IMR-90 (cell line): ENCODE measurements at regions not wholly inside any gene's neighbourhood (a gene's known extent, or its start where the extent isn't known, plus 50 kb on each side); places are given as distances from the start of the nearest gene placed in this dataset.

Experiments
- ATAC-seq: fragments of 200-7000 bp; cut with Tn5 transposase; 2 replicates; pipeline ENCODE4 v1.9.1; 2020; ENCODE audit warnings: low read depth, mild to moderate bottlenecking, moderate library complexity
- BruUV-seq: library from RNA; stranded (reverse); fragments of 400-500 nt; replicated peaks from 2 replicates; lab custom pipeline; 2021; lab: Mats Ljungman, UMichigan
- CTCF ChIA-PET: fragments of 300-600 bp; formaldehyde crosslinking; extraction: SDS; loops from one replicate; lab custom pipeline; 2021; ENCODE audit warnings: antibody characterized with exemption; lab: Yijun Ruan, JAX
- POLR2A ChIA-PET: fragments of 300-600 bp; sonication (Branson Sonifier 250); formaldehyde crosslinking; loops from one replicate; lab custom pipeline; 2022; ENCODE audit warnings: antibody characterized with exemption; ENCODE audit not compliant: unreplicated experiment; lab: Charles Lee
- DNase-seq: peaks from one replicate; pipeline ENCODE4 v3.0.0; 2013
- H2AFZ ChIP-seq: replicated peaks from 2 replicates; pipeline ENCODE3; 2013; ENCODE audit warnings: low read length, mild to moderate bottlenecking; ENCODE audit not compliant: poor library complexity
- H2AK5ac ChIP-seq: 2 replicates; pipeline ENCODE4 v1.6.1; 2013; ENCODE audit warnings: low read depth, low read length, inconsistent platforms
- H2AK9ac ChIP-seq: replicated peaks from 2 replicates; pipeline ENCODE3; 2013; ENCODE audit warnings: mild to moderate bottlenecking, low read depth, low read length, moderate library complexity; ENCODE audit not compliant: poor library complexity
- H2BK120ac ChIP-seq: 2 replicates; pipeline ENCODE4 v1.6.1; 2013; ENCODE audit warnings: low read depth, low read length, inconsistent platforms
- H2BK15ac ChIP-seq: 3 replicates; pipeline ENCODE4 v1.6.1; 2013; ENCODE audit warnings: low read depth, low read length, inconsistent platforms
- H2BK20ac ChIP-seq: 2 replicates; pipeline ENCODE4 v1.6.1; 2013; ENCODE audit warnings: low read depth, mild to moderate bottlenecking, inconsistent platforms, low read length, moderate library complexity
- H2BK5ac ChIP-seq: 2 replicates; pipeline ENCODE4 v1.6.1; 2013; ENCODE audit warnings: mild to moderate bottlenecking, low read depth, low read length, inconsistent platforms; ENCODE audit not compliant: poor library complexity, severe bottlenecking
- H3K14ac ChIP-seq: replicated peaks from 2 replicates; pipeline ENCODE4 v1.6.1; 2013; ENCODE audit warnings: low read depth, low read length, inconsistent platforms
- H3K18ac ChIP-seq: 2 replicates; pipeline ENCODE4 v1.6.1; 2013; ENCODE audit warnings: low read depth, low read length, control low read depth
- H3K23ac ChIP-seq: 2 replicates; pipeline ENCODE4 v1.6.1; 2013; ENCODE audit warnings: low read depth, low read length, inconsistent platforms
- H3K27ac ChIP-seq: 2 replicates; pipeline ENCODE4 v1.5.1; 2013; ENCODE audit warnings: mild to moderate bottlenecking, control low read depth, low read length; ENCODE audit not compliant: insufficient read depth
- H3K27me3 ChIP-seq: 2 replicates; pipeline ENCODE4 v1.6.1; 2013; ENCODE audit warnings: low read length; ENCODE audit not compliant: control insufficient read depth, insufficient read depth
- H3K36me3 ChIP-seq: 2 replicates; pipeline ENCODE4 v1.6.1; 2013; ENCODE audit warnings: low read length, mixed read lengths; ENCODE audit not compliant: control insufficient read depth, insufficient read depth
- H3K4ac ChIP-seq: 2 replicates; pipeline ENCODE4 v1.6.1; 2013; ENCODE audit warnings: low read depth, low read length, inconsistent platforms
- H3K4me1 ChIP-seq: 2 replicates; pipeline ENCODE4 v1.6.1; 2013; ENCODE audit warnings: low read length, mixed read lengths; ENCODE audit not compliant: control insufficient read depth, insufficient read depth
- H3K4me2 ChIP-seq: 2 replicates; pipeline ENCODE4 v1.6.1; 2013; ENCODE audit warnings: low read depth, mild to moderate bottlenecking, control low read depth, low read length, moderate library complexity
- H3K4me3 ChIP-seq: 2 replicates; pipeline ENCODE4 v1.5.1; 2013; ENCODE audit warnings: low read depth, mild to moderate bottlenecking, control low read depth, low read length, moderate library complexity; ENCODE audit not compliant: insufficient read depth
- H3K56ac ChIP-seq: 2 replicates; pipeline ENCODE4 v1.6.1; 2013; ENCODE audit warnings: low read length, inconsistent platforms; ENCODE audit not compliant: insufficient read depth; ENCODE audit errors: extremely low read depth
- H3K79me1 ChIP-seq, 2 experiments: 2 replicates each; pipeline ENCODE4 v1.6.1; 2013; ENCODE audit warnings: low read length in 2 of 2, inconsistent platforms in 1 of 2, low read depth in 1 of 2
- H3K9ac ChIP-seq: 2 replicates; pipeline ENCODE4 v1.6.1; 2013; ENCODE audit warnings: low read depth, low read length, control low read depth
- H3K9me1 ChIP-seq: 2 replicates; pipeline ENCODE4 v1.6.1; 2013; ENCODE audit warnings: low read length, inconsistent platforms; ENCODE audit not compliant: insufficient read depth
- H3K9me3 ChIP-seq: 2 replicates; pipeline ENCODE4 v1.6.1; 2013; ENCODE audit warnings: low read length; ENCODE audit not compliant: control insufficient read depth, insufficient read depth
- H4K20me1 ChIP-seq: 2 replicates; pipeline ENCODE4 v1.6.1; 2013; ENCODE audit warnings: low read length, inconsistent platforms; ENCODE audit not compliant: insufficient read depth
- H4K5ac ChIP-seq: 2 replicates; pipeline ENCODE4 v1.6.1; 2013; ENCODE audit warnings: mild to moderate bottlenecking, low read depth, low read length, control low read depth
- H4K8ac ChIP-seq, 2 experiments: 2 replicates each; pipeline ENCODE4 v1.6.1; 2013; ENCODE audit warnings: low read depth in 2 of 2, low read length in 2 of 2, control low read depth in 1 of 2, inconsistent platforms in 1 of 2
- H4K91ac ChIP-seq: 2 replicates; pipeline ENCODE4 v1.6.1; 2013; ENCODE audit warnings: low read depth, low read length, inconsistent platforms; ENCODE audit not compliant: insufficient read depth
- CHD1 ChIP-seq: IDR thresholded peaks from 2 replicates; pipeline ENCODE4 v1.6.1; 2012; ENCODE audit warnings: low read depth, low read length, improper control_type of control experiment
- CTCF ChIP-seq: conservative IDR thresholded peaks from 2 replicates; pipeline ENCODE4 v1.5.1; 2012; ENCODE audit warnings: mild to moderate bottlenecking, low read depth, low read length, improper control_type of control experiment
- FOS ChIP-seq: fragments of 150-350 bp; IDR thresholded peaks from 2 replicates; pipeline ENCODE4 v1.6.1; 2016; ENCODE audit warnings: low read depth, low read length
- MAFK ChIP-seq: IDR thresholded peaks from 2 replicates; pipeline ENCODE4 v1.6.1; 2012; ENCODE audit warnings: low read depth, low read length, improper control_type of control experiment
- SMC3 ChIP-seq: fragments of 150-350 bp; IDR thresholded peaks from 2 replicates; pipeline ENCODE4 v1.6.1; 2016; ENCODE audit warnings: low read depth, mild to moderate bottlenecking, antibody characterized with exemption, low read length, moderate library complexity
- WGBS, 2 experiments: methylation state at CpG; one replicate each; pipeline versions ENCODE4 v1.1.5 to v1.1.7; 2013; ENCODE audit warnings: missing lambda C conversion rate in 2 of 2; ENCODE audit not compliant: insufficient read length in 1 of 2; ENCODE audit errors: extremely low coverage in 2 of 2; 5-methylcytosine and 5-hydroxymethylcytosine counted together
- dilution Hi-C: fragments of 300-500 bp; cut with HindIII; formaldehyde crosslinking; loops from one replicate; pipeline ENCODE4 v1.14.3; 2018; ENCODE audit warnings: low sequenced_read_pairs; ENCODE audit not compliant: unreplicated experiment
- in situ Hi-C: fragments of 300-500 bp; cut with MboI; formaldehyde crosslinking; loops from 3 replicates; pipeline ENCODE4 v1.14.3; 2019; ENCODE audit warnings: low sequenced_read_pairs, inconsistent platforms, mixed read lengths
- intact Hi-C: fragments of 100-400 bp; cut with micrococcal nuclease; formaldehyde crosslinking; loops from 2 replicates; pipeline ENCODE4 v1.10.0; 2022

GRCh38 chr7:106165337-106165736 is 53.2 kb upstream of the SYPL1 start:
- H2BK20ac ChIP-seq, result no peak overlapping the region
- TF ChIP-seq CTCF, result no peak
- TF ChIP-seq FOS, result no peak
- no peak for TF ChIP-seq MAFK
- TF ChIP-seq CHD1, result no peak
- TF ChIP-seq SMC3, result no peak
- no peaks in the 10 kb centered on the region for H3K36me3 ChIP-seq
- peak; percentile 36 for DNase-seq
- no peak overlapping the region for H4K5ac ChIP-seq
- H3K4me2 ChIP-seq, result no peak overlapping the region
- no peaks in the 10 kb centered on the region for H4K20me1 ChIP-seq
- no peak overlapping the region for H3K18ac ChIP-seq
- no peak overlapping the region for H3K4ac ChIP-seq
- H2AK5ac ChIP-seq, result no peak overlapping the region
- H4K8ac ChIP-seq, result no peak overlapping the region
- ChIA-PET POLR2A (no interaction called here), CTCF (interaction anchor here (0.5 to 2.0 kb wide), 6 partner anchors 11 to 935 kb away, joined by 3 to 6 read pairs (median 4); no protein-coding TSS in a partner anchor)
- H2BK15ac ChIP-seq, result no peak overlapping the region
- H2AFZ ChIP-seq, result no peak overlapping the region
- no peaks in the 10 kb centered on the region for H3K4me1 ChIP-seq
- H3K9me1 ChIP-seq, result no peaks in the 10 kb centered on the region
- no CpG with 5 or more reads among the region's 2 CpGs for WGBS, 2 experiments
- H3K14ac ChIP-seq, result no peak overlapping the region
- H2AK9ac ChIP-seq, result no peak overlapping the region
- no peak overlapping the region for H3K23ac ChIP-seq
- no TSS peak for BruUV-seq
- ATAC-seq, result peak; percentile 67
- intact Hi-C loops, result no loop called here
- H3K79me1 ChIP-seq, result no peaks in the 10 kb centered on the region
- in situ Hi-C loops, result no loop called here
- no peak overlapping the region for H2BK5ac ChIP-seq
- peaks cover 9% of the 10 kb centered on the region for H3K27me3 ChIP-seq
- H3K9me3 ChIP-seq, result peaks cover 10% of the 10 kb centered on the region
- H3K56ac ChIP-seq, result no peak overlapping the region
- H4K91ac ChIP-seq, result no peak overlapping the region
- no peak overlapping the region for H3K27ac ChIP-seq
- dilution Hi-C loops, result no loop called here
- no peak overlapping the region for H3K4me3 ChIP-seq
- H2BK120ac ChIP-seq, result no peak overlapping the region
- H3K9ac ChIP-seq, result no peak overlapping the region
